GM03348 (cell line): ENCODE measurements at regions not wholly inside any gene's neighbourhood (a gene's known extent, or its start where the extent isn't known, plus 50 kb on each side); places are given as distances from the start of the nearest gene placed in this dataset.

Experiments used
- DNase-seq: peaks from one replicate; pipeline ENCODE4 v3.0.0; 2012; ENCODE audit warnings: low spot score

DNA sequence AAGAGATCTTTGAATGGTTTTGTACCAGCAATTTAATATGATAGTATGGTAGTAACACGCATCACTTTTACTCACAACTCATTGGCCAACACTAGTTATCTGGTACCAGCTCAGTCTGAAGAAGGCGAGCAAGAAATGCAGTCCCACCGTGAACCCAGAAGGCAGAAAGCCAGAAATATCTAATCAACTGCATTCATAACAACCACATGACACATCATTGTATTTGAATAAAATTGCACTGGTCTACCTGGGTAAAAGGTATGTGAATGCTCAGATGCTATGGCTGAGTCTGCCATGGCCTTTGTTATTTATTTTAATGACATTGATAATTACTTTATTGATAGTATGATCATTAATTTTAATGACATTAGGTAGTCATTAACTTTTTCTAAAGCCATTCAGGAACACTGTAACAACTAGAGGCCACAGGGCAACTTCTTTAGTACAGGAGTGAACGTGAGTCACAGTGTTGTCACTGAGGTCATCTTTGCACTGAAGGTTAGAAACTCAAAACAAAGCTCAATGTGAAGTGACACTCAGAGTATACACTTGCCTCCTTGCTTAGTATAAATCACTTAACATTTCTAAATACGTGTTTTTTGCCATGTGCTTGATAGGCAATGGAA lies 475.6 kb upstream of the TNP1 start:
- DNase-seq: no peak

GRCh38 chr2:217334561-217334960 lies 474.7 kb upstream of the TNP1 start:
- no peak for DNase-seq

DNA sequence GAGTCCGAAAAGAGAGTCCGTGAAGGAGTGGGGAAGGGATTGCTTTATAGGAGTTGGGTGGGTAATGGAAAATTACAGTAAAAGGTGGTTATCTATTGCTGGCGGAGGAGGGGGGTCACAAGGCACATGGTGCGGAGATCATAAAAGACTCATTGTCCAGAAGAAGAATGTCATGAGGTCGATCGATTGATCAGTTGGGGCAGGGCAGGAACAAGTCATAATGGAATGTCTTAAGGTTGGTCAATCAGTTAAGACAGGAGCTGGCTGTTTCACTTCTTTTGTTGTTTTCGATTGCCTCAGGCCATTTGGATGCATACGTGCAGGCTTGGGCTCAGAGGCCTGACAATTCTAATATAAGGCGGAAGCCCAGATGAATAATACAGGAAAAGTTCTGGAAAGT lies 473.0 kb upstream of the TNP1 start:
- DNase-seq: no peak

- DNase-seq: no peak
These were observed 472.5 kb upstream of the TNP1 start for GRCh38 chr2:217332417-217332791.

GRCh38 chr2:217331523-217332416 lies 471.9 kb upstream of the TNP1 start:
- peak; percentile 76 for DNase-seq

DNA sequence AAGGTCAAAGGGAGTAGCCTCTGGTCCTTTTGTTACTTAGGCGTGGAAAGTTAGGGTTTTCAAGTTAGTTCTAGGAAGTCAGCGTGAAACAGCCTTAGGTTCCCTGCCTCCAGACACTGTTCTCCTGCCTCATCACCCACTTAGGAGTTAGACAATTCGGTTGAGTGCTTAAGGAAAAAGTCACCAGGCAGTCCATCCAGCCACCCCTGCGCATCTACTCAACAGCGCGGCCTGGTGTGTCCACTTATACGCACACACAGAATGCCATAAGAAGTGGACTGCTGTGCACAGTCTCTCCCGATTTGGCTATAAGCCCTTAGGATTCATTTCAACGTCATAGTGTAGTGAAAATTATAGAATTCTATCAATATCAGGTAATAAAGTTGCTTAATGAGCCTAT lies 470.8 kb upstream of the TNP1 start:
- DNase-seq: no peak

- peak; percentile 10 for DNase-seq
These were observed 469.2 kb upstream of the TNP1 start for GRCh38 chr2:217329023-217329431.

GRCh38 chr2:217328622-217328978 lies 468.7 kb upstream of the TNP1 start:
- DNase-seq: no peak

DNA sequence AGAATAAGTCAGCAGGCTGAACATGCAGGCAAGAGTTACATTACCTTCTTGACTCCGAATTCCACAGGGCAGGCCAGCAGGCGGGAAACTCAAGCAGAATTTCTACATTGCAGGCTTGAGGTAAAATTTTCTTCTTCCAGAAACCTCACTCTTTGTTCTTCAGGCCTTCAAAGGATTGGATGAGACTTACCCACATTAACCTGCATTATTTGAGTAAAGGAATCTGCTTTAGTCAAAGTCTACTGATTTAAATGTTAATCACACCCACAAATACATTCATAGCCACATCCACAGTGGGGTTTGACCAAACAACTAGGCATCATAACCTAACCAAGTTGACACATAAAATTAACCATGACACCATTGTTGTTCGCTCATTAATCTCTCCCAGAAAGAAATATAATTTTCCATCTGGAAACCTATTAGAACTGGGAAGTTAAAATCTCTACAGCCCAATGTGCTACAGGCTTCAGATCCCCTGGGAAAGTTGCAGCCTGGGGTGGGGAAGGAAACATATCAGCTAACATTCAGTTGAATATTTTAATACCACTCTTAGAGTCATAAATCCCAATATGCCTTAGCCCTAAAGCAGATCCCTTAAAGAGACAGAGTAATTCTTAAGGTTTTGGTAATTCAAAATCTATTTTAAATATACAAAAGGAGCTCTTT lies 468.2 kb upstream of the TNP1 start:
- no peak for DNase-seq

DNA sequence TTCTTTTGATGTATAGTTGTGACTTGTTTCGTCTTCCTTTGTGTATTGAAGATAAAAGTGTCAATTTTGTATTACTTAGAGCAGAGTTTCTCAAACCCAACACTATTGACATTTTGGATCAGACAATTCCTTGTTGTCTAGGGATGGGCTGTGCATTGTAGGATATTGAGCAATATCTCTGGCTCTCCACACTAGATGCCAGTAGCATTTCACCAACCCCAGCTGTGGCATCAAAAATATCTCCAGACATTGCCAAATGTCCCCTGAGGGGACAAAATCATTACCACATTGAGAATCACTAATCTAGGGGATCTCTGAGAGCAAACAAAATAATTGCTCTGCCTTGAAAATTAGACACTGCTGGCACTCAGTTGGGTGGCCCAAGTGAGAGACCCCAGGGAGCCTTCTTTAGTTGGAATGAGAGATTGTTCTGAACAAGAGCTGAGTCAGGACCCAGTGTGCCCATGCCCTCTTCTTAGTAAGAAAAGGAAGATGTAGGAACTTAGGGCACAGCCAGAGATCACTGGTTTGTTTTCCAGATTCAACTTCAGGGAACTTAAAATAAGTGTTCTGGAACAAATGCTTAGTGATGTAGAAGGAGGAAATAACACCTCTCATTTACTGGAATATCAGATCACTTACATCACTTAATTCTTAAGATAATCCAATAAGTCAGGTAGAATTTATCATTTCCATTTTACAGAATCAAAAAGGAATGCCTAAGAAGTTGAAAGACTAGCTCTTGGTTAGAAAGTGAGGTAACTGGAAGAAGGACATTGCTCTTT lies 466.6 kb upstream of the TNP1 start:
- peak; percentile 20 for DNase-seq

- DNase-seq: no peak
These were observed 466.0 kb upstream of the TNP1 start for GRCh38 chr2:217325816-217326215.

DNA sequence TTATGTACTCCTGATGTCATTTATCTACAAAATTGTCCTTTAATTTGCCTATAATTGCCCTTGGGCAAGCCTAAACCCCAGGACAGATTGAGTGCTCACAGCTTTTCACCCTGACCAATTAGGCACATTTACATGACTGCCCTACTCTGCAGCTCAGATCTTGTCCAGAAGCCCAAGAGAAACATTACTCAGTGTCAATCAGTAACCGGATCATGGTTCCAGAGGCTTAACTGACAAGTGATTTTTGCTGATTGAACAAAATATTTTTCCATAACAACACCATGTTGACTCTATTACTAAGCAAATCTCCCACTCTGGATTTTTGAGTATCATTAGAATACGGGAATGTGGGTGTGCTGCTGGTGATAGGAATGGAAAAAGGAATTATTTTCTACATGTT lies 465.4 kb upstream of the TNP1 start:
- no peak for DNase-seq

GRCh38 chr2:217316743-217317142 lies 456.9 kb upstream of the TNP1 start:
- peak; percentile 67 for DNase-seq

- DNase-seq: no peak
These were observed 454.2 kb upstream of the TNP1 start for GRCh38 chr2:217314021-217314460.

- no peak for DNase-seq
These were observed 453.5 kb upstream of the TNP1 start for GRCh38 chr2:217313386-217313785.

GRCh38 chr2:217309056-217309455 lies 449.2 kb upstream of the TNP1 start:
- no peak for DNase-seq

- DNase-seq: no peak
These were observed 447.2 kb upstream of the TNP1 start for GRCh38 chr2:217307023-217307422.

GRCh38 chr2:217305882-217306281 lies 446.0 kb upstream of the TNP1 start:
- DNase-seq: no peak

DNA sequence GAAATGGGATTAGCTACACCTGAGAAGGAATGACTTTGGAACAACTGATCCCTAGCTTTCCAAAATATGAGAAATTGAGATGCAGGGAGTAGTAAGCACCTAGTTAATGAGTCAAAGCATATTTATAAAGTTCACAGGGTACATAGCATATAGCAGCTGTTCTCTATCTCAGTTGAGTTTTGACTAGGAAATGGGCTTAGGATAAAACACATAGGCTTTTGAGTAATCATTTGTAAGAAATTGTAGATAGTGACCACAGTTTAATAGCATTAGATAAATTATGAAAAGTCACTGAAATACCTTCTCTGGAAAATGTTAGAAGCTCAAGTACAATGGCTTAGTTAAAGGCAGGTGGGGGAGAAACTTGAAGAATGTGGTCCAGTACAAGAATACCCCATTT lies 444.7 kb upstream of the TNP1 start:
- DNase-seq: no peak

DNA sequence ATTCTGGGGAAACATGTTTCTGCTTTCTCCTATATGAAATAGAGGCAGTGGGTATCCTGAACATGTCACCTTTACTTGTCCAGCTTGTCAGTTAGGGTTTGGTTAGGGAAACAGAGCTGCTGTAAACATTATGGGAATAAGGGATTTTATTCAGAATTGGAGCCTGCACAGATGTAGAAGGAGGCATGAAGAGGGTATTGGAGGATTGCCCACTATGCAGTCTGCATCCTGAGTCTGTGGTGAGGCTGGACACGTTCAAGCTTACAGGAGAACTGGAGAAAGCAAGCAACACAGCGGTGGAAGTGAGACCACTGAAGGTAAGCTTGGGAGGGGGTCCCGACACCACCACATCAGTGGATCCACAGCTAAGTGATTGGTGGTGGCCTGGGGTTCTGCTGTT lies 443.0 kb upstream of the TNP1 start:
- DNase-seq: no peak

- DNase-seq: no peak
These were observed 441.5 kb upstream of the TNP1 start for GRCh38 chr2:217301142-217301925.

DNA sequence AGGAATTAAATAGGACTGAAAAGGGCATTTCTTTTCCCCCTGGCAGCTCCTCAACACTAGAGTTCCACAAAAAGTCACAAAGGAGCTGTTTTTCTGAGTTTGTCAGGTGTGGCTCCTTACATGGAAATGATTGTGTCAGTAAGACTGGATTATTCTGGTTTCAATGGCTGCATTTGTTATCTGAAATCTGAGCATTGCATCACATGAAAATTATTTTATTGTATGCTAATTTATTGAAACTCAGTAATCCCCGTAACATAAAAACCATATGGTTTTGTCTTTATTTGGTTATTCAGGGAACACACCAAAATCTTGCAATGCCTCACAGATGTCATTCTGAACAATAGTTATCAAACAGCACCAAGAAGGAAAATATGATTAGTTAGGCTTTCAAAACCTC lies 439.7 kb upstream of the TNP1 start:
- DNase-seq: no peak
